GM10266 (cell line): ENCODE measurements at regions not wholly inside any gene's neighbourhood (a gene's known extent, or its start where the extent isn't known, plus 50 kb on each side); places are given as distances from the start of the nearest gene placed in this dataset.

ENCODE experiments used
- DNase-seq: peaks from one replicate; pipeline ENCODE4 v3.0.0; 2012; ENCODE audit errors: extremely low spot score
- CTCF ChIP-seq: IDR thresholded peaks from 2 replicates; pipeline ENCODE4 v1.5.1; 2012; ENCODE audit warnings: mild to moderate bottlenecking, low read depth; ENCODE audit not compliant: control insufficient read depth, insufficient read depth; ENCODE audit errors: missing control alignments

GRCh38 chr9:1337169-1337568 is 287.0 kb downstream of the DMRT2 start:
- no peak for TF ChIP-seq CTCF
- DNase-seq: no peak

- TF ChIP-seq CTCF: no peak
Measured at GRCh38 chr9:1340390-1340789, 290.2 kb downstream of the DMRT2 start.

GRCh38 chr9:1353291-1353690 is 303.1 kb downstream of the DMRT2 start:
- DNase-seq: no peak

More at GRCh38 chr9:1340390-1340789, 290.2 kb downstream of the DMRT2 start:
- DNase-seq: no peak

GRCh38 chr9:1354086-1354485 is 303.9 kb downstream of the DMRT2 start:
- no peak for DNase-seq
- TF ChIP-seq CTCF: no peak

More at GRCh38 chr9:1353291-1353690, 303.1 kb downstream of the DMRT2 start:
- no peak for TF ChIP-seq CTCF

GRCh38 chr9:1354606-1355005 is 304.4 kb downstream of the DMRT2 start:
- no peak for TF ChIP-seq CTCF
- no peak for DNase-seq

- no peak for TF ChIP-seq CTCF
Measured at GRCh38 chr9:1355656-1356055, 305.5 kb downstream of the DMRT2 start.

GRCh38 chr9:1362845-1363244 is 312.7 kb downstream of the DMRT2 start:
- TF ChIP-seq CTCF: no peak
- no peak for DNase-seq

More at GRCh38 chr9:1355656-1356055, 305.5 kb downstream of the DMRT2 start:
- DNase-seq: no peak
